ENCODE measurements at regions not wholly inside any gene's neighbourhood (a gene's known extent, or its start where the extent isn't known, plus 50 kb on each side); places are given as distances from the start of the nearest gene placed in this dataset.

- TF ChIP-seq CTCF (conservative IDR thresholded peaks at IDR 0.05; ENCODE audit: low read length) (no peak), EZH2phosphoT487 (IDR thresholded peaks at IDR 0.05; ENCODE audit: borderline replicate concordance) (no peak)
Measured at GRCh38 chr4:23943478-23943877, 53.6 kb upstream of the PPARGC1A start.
